Sigmoid colon (tissue), 4 donors: ENCODE measurements at regions not wholly inside any gene's neighbourhood (a gene's known extent, or its start where the extent isn't known, plus 50 kb on each side); places are given as distances from the start of the nearest gene placed in this dataset.

Source experiments
- POLR2AphosphoS5 ChIP-seq, 4 donors: sonication (generic); formaldehyde crosslinking; IDR thresholded peaks; one replicate each; pipeline ENCODE4 v1.6.1; 2017; ENCODE audit warnings: antibody characterized with exemption in 4 of 4
- TF ChIP-seq, protein P1 (sequence below), 4 experiments: fragments of 450-650 bp in 3 of 4; fragments of 200-600 bp in 1 of 4; IDR thresholded peaks; one replicate each; pipeline ENCODE4 v1.5.1; 2016 to 2019; ENCODE audit warnings: antibody characterized with exemption in 4 of 4, mild to moderate bottlenecking in 3 of 4, moderate library complexity in 2 of 4

DNA sequence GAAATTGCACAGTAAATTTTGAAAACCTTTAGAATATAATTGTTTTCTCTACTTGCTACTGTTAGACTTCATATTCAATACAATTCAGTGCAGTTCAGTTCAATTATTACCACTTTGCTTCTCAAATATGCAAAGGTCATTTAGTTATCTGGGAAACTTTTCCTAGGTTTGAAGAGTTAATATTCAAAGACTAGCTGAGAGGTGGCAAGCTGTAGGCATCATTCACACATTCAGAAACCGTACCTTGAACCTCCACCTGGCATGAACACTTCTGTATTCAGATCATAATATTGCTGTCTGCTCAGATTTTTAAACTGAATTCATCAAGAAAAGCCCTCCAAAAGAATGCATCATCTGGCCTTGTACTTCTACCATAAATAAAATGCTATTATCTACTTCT, 162.1 kb upstream of the PCSK5 start:
- TF ChIP-seq, protein P1, sequence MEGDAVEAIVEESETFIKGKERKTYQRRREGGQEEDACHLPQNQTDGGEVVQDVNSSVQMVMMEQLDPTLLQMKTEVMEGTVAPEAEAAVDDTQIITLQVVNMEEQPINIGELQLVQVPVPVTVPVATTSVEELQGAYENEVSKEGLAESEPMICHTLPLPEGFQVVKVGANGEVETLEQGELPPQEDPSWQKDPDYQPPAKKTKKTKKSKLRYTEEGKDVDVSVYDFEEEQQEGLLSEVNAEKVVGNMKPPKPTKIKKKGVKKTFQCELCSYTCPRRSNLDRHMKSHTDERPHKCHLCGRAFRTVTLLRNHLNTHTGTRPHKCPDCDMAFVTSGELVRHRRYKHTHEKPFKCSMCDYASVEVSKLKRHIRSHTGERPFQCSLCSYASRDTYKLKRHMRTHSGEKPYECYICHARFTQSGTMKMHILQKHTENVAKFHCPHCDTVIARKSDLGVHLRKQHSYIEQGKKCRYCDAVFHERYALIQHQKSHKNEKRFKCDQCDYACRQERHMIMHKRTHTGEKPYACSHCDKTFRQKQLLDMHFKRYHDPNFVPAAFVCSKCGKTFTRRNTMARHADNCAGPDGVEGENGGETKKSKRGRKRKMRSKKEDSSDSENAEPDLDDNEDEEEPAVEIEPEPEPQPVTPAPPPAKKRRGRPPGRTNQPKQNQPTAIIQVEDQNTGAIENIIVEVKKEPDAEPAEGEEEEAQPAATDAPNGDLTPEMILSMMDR (IDR thresholded peaks at IDR 0.05) = no peak
- no peak for TF ChIP-seq POLR2AphosphoS5 (IDR thresholded peaks at IDR 0.05)
